Muscle layer of colon (tissue), 2 donors: ENCODE measurements at regions not wholly inside any gene's neighbourhood (a gene's known extent, or its start where the extent isn't known, plus 50 kb on each side); places are given as distances from the start of the nearest gene placed in this dataset.

Experiments
- H3K27ac ChIP-seq: one replicate; pipeline ENCODE4 v1.7.0; 2013; ENCODE audit warnings: low read depth, mild to moderate bottlenecking, low read length, moderate library complexity
- H3K27me3 ChIP-seq, 2 donors: one replicate each; pipeline ENCODE4 v1.7.0; 2013; ENCODE audit warnings: low read length in 2 of 2, mild to moderate bottlenecking in 2 of 2; ENCODE audit not compliant: insufficient read depth in 2 of 2, control insufficient read depth in 1 of 2
- H3K36me3 ChIP-seq: one replicate; pipeline ENCODE4 v1.7.0; 2013; ENCODE audit warnings: mild to moderate bottlenecking, low read length; ENCODE audit not compliant: insufficient read depth
- H3K4me1 ChIP-seq: one replicate; pipeline ENCODE4 v1.7.0; 2013; ENCODE audit warnings: mild to moderate bottlenecking, low read length; ENCODE audit not compliant: insufficient read depth
- H3K4me3 ChIP-seq, 2 donors: one replicate each; pipeline ENCODE4 v1.7.0; 2013; ENCODE audit warnings: low read length in 2 of 2, low read depth in 1 of 2, mild to moderate bottlenecking in 1 of 2, moderate library complexity in 1 of 2
- H3K9ac ChIP-seq: one replicate; pipeline ENCODE4 v1.7.0; 2013; ENCODE audit warnings: low read length
- H3K9me3 ChIP-seq: one replicate; pipeline ENCODE4 v1.7.0; 2013; ENCODE audit warnings: mild to moderate bottlenecking, low read length
- donor health status: abdominal sarcoma.
- donor health status: Adenocarcinoma of cecum.

- Histone ChIP-seq H3K9ac (no peak overlapping the region), H3K4me1 (peaks cover 5% of the 10 kb centered on the region), H3K36me3 (no peaks in the 10 kb centered on the region), H3K4me3 (no peak overlapping the region), H3K27ac (no peak overlapping the region), H3K9me3 (no peaks in the 10 kb centered on the region), H3K27me3 (no peaks in the 10 kb centered on the region)
Observed at GRCh38 chr13:47306991-47307390, 410.1 kb upstream of the HTR2A start.

DNA sequence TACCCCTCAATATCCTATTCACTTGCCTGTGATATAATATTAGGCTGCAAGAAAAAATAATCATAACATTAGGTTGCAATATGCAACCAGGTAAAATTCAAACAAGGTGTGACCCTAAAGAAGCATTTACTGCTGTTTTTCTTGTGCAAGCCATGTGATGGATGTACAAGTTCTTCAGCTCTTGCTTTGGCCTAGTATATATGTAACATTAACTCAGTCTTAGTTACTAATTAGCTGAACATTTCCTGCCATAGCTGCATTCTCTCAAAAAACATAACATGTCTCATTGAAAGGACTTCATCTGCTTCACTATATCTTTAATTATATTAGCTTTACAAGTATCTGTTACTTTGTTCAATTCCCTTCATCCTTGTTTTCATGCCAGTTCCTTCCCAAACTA is 406.8 kb upstream of the HTR2A start:
- Histone ChIP-seq H3K9me3 (no peaks in the 10 kb centered on the region), H3K9ac (no peak overlapping the region), H3K4me3 (no peak overlapping the region), H3K36me3 (no peaks in the 10 kb centered on the region), H3K27me3 (no peaks in the 10 kb centered on the region), H3K4me1 (peaks cover 5% of the 10 kb centered on the region), H3K27ac (no peak overlapping the region)

DNA sequence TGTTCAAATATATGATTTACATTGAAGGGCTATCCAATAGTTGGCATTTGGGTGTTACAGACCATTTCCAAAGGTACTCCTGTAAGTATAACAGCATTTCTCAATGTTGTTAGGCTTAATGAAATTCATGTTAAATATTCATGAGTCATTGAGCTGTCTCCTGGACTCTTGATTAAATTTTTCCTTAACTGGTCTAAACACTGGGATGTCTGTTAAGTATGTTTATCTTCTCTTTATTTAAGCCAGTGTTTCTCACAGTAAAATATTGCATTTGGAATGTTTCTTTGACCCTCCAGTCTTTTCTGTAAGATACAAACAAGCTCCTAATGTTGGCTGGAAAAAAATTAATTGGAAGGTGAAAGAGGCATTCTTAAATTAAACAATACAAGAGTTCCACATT is 402.5 kb upstream of the HTR2A start:
- Histone ChIP-seq H3K36me3 (no peaks in the 10 kb centered on the region), H3K4me1 (no peaks in the 10 kb centered on the region), H3K27me3 (no peaks in the 10 kb centered on the region), H3K9ac (no peak overlapping the region), H3K9me3 (no peaks in the 10 kb centered on the region), H3K27ac (no peak overlapping the region), H3K4me3 (no peak overlapping the region)

DNA sequence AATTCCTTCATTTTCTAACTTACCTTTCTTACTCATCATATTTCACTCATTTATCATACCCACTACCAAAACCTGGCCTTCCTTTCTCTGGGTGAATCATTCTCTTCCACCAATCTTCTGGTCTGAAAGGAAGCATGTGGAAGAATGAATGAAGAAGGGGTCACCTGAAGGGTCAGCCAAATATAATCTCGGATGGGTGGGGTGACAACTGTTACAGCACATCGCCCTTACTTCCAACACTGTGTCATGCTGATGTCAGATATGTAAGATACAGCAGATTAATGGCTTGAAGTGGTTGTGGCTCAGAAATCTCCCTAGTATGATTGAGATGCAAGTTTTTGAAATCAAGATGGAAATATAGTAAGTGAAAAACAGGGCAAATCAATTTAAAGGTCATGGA is 401.7 kb upstream of the HTR2A start:
- no peaks in the 10 kb centered on the region for H3K36me3 ChIP-seq
- no peak overlapping the region for H3K4me3 ChIP-seq
- no peaks in the 10 kb centered on the region for H3K4me1 ChIP-seq
- no peaks in the 10 kb centered on the region for H3K9me3 ChIP-seq
- H3K9ac ChIP-seq, result no peak overlapping the region
- H3K27ac ChIP-seq, result no peak overlapping the region
- H3K27me3 ChIP-seq, result no peaks in the 10 kb centered on the region

DNA sequence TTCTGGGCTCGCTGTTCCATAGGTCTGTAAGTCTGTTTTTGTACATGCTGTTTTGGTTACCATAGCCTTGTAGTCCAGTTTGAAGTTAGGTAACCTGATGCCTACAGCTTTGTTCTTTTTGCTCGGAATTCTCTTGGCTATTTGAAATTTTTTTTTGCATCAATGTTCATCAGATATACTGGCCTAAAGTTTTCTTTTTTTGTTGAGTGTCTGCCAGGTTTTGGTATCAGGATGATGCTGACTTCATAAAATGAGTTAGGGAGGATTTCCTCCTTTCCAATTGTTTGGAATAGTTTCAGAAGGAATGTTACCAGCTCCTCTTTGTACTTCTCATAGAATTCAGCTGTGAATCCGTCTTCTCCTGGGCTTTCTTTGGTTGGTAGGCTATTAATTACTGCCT is 397.8 kb upstream of the HTR2A start:
- no peak overlapping the region for H3K9ac ChIP-seq
- no peak overlapping the region for H3K27ac ChIP-seq
- no peaks in the 10 kb centered on the region for H3K4me1 ChIP-seq
- H3K36me3 ChIP-seq, result no peaks in the 10 kb centered on the region
- no peaks in the 10 kb centered on the region for H3K27me3 ChIP-seq
- no peaks in the 10 kb centered on the region for H3K9me3 ChIP-seq
- no peak overlapping the region for H3K4me3 ChIP-seq

GRCh38 chr13:47291107-47291656 is 394.3 kb upstream of the HTR2A start:
- Histone ChIP-seq H3K4me3 (no peak overlapping the region), H3K9me3 (no peaks in the 10 kb centered on the region), H3K27me3 (no peaks in the 10 kb centered on the region), H3K27ac (no peak overlapping the region), H3K4me1 (no peaks in the 10 kb centered on the region), H3K9ac (no peak overlapping the region), H3K36me3 (no peaks in the 10 kb centered on the region)

GRCh38 chr13:47289567-47289966 is 392.7 kb upstream of the HTR2A start:
- no peaks in the 10 kb centered on the region for H3K36me3 ChIP-seq
- H3K27ac ChIP-seq, result no peak overlapping the region
- H3K27me3 ChIP-seq, result no peaks in the 10 kb centered on the region
- H3K9ac ChIP-seq, result no peak overlapping the region
- no peaks in the 10 kb centered on the region for H3K4me1 ChIP-seq
- H3K9me3 ChIP-seq, result no peaks in the 10 kb centered on the region
- no peak overlapping the region for H3K4me3 ChIP-seq

DNA sequence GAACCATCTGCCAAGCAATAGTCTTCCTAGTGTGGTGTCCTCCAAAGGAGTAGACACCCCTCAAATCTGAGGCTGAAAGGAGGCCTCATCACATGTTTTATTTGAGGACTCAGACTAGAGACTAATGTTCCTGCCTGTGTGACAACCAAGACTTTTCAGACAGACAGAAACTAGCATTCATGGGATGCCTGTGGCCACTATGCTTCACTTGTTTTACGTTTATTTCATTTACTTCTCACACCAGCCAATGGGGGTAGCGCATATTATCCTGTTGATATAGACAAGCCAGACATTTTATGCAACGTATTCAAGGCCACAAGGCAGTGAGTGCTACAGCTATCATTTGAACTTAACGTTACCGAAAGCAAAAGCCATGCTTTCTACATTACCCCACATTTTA is 391.7 kb upstream of the HTR2A start:
- Histone ChIP-seq H3K9ac (no peak overlapping the region), H3K4me3 (no peak overlapping the region), H3K27ac (no peak overlapping the region), H3K36me3 (no peaks in the 10 kb centered on the region), H3K4me1 (no peaks in the 10 kb centered on the region), H3K27me3 (no peaks in the 10 kb centered on the region), H3K9me3 (no peaks in the 10 kb centered on the region)

DNA sequence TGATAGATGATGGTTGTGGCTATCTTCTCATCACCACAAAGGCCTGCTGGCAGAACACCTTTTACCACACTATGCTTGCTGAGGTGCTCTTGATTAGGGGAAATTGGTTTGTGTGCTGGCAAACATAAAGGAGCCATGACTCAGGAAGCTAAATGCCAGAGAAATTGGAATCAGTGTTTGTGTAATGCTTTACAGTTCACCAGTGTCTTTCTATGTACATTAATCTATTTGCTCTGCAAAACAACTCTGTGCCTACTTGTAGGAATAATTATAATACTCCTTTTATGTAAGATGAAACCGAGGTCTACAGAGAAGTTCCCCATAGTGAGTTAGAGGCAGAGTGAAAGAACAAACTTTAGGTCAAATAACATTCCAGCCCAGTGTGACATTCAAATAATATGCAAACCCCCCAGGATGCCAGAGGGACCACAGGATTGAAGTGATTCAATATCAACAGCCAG is 390.5 kb upstream of the HTR2A start:
- H3K27me3 ChIP-seq, result no peaks in the 10 kb centered on the region
- H3K27ac ChIP-seq, result no peak overlapping the region
- H3K9me3 ChIP-seq, result no peaks in the 10 kb centered on the region
- no peak overlapping the region for H3K9ac ChIP-seq
- H3K4me1 ChIP-seq, result no peaks in the 10 kb centered on the region
- no peak overlapping the region for H3K4me3 ChIP-seq
- H3K36me3 ChIP-seq, result no peaks in the 10 kb centered on the region

DNA sequence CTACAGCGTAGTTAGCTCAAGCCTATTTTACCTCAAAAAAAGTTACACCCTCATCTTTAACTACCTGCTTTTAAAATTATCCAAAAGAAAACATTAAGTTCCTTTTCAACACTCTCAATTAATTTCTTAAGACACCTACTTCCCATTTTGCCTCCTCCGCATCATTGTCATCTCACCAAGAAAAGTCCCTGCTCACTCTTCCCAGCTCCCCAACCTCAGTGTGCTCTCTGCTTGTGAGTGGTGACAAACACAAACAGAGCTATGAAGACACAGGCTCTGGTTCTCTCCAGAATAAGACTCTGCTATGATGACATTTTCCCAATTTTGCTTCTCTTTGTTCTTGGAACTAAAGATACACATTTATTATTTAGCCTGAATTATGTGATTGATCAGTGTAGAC is 385.1 kb upstream of the HTR2A start:
- Histone ChIP-seq H3K9me3 (no peaks in the 10 kb centered on the region), H3K4me1 (no peaks in the 10 kb centered on the region), H3K27me3 (no peaks in the 10 kb centered on the region), H3K9ac (no peak overlapping the region), H3K27ac (no peak overlapping the region), H3K36me3 (no peaks in the 10 kb centered on the region), H3K4me3 (no peak overlapping the region)

GRCh38 chr13:47279920-47280319 is 383.1 kb upstream of the HTR2A start:
- Histone ChIP-seq H3K36me3 (no peaks in the 10 kb centered on the region), H3K27ac (no peak overlapping the region), H3K9me3 (no peaks in the 10 kb centered on the region), H3K9ac (no peak overlapping the region), H3K4me1 (no peaks in the 10 kb centered on the region), H3K4me3 (no peak overlapping the region), H3K27me3 (no peaks in the 10 kb centered on the region)

DNA sequence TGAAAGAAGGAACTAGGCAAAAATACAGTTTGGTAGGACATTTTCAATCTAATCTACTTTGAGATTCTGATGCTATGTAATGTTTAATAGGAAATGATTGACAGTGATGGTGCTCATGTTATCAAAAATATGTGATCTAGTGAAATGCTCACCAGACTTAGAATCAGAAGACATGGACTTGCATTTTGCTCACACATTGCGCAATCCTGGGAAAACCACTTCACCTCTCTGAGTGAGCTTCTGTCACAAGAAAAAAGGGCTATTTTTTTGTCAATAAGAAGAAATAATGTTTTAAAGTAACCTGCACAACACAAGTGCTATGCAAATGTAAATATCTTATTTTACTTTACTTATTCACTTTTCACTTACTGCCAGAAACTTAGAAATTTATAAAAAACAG is 380.9 kb upstream of the HTR2A start:
- no peaks in the 10 kb centered on the region for H3K27me3 ChIP-seq
- H3K9ac ChIP-seq, result no peak overlapping the region
- H3K27ac ChIP-seq, result no peak overlapping the region
- no peaks in the 10 kb centered on the region for H3K4me1 ChIP-seq
- no peaks in the 10 kb centered on the region for H3K36me3 ChIP-seq
- H3K4me3 ChIP-seq, result no peak overlapping the region
- H3K9me3 ChIP-seq, result no peaks in the 10 kb centered on the region
